ENCODE measurements at regions not wholly inside any gene's neighbourhood (a gene's known extent, or its start where the extent isn't known, plus 50 kb on each side); places are given as distances from the start of the nearest gene placed in this dataset.

DNA sequence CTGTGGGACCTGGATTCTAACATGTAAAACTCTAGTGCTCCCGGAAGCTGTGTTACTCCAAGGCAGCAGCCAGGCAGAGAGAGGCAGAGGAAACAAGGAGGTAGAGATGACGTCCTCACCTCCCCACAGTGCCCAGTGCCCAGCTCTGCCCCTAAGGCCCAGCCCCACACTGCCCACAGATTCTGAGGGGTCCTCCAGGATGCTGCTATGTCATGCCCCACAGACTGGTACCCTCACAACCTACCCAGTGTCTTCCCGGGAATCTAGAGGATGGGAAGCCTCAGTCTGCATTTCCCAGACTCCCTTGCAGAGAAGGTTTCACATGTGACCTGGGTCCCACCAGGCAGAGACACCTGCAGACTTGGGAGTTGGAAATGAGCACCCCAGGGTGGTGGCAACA lies 75.9 kb upstream of the PCSK6 start:
- TF ChIP-seq, protein P1, sequence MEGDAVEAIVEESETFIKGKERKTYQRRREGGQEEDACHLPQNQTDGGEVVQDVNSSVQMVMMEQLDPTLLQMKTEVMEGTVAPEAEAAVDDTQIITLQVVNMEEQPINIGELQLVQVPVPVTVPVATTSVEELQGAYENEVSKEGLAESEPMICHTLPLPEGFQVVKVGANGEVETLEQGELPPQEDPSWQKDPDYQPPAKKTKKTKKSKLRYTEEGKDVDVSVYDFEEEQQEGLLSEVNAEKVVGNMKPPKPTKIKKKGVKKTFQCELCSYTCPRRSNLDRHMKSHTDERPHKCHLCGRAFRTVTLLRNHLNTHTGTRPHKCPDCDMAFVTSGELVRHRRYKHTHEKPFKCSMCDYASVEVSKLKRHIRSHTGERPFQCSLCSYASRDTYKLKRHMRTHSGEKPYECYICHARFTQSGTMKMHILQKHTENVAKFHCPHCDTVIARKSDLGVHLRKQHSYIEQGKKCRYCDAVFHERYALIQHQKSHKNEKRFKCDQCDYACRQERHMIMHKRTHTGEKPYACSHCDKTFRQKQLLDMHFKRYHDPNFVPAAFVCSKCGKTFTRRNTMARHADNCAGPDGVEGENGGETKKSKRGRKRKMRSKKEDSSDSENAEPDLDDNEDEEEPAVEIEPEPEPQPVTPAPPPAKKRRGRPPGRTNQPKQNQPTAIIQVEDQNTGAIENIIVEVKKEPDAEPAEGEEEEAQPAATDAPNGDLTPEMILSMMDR (IDR thresholded peaks at IDR 0.05; ENCODE audit: insufficient read depth, low read length) = no peak
- TF ChIP-seq POLR2AphosphoS5 (IDR thresholded peaks at IDR 0.05; ENCODE audit: low read depth) (no peak), GABPA (IDR thresholded peaks at IDR 0.05; ENCODE audit: low read depth) (no peak)
- TF ChIP-seq, protein P2, sequence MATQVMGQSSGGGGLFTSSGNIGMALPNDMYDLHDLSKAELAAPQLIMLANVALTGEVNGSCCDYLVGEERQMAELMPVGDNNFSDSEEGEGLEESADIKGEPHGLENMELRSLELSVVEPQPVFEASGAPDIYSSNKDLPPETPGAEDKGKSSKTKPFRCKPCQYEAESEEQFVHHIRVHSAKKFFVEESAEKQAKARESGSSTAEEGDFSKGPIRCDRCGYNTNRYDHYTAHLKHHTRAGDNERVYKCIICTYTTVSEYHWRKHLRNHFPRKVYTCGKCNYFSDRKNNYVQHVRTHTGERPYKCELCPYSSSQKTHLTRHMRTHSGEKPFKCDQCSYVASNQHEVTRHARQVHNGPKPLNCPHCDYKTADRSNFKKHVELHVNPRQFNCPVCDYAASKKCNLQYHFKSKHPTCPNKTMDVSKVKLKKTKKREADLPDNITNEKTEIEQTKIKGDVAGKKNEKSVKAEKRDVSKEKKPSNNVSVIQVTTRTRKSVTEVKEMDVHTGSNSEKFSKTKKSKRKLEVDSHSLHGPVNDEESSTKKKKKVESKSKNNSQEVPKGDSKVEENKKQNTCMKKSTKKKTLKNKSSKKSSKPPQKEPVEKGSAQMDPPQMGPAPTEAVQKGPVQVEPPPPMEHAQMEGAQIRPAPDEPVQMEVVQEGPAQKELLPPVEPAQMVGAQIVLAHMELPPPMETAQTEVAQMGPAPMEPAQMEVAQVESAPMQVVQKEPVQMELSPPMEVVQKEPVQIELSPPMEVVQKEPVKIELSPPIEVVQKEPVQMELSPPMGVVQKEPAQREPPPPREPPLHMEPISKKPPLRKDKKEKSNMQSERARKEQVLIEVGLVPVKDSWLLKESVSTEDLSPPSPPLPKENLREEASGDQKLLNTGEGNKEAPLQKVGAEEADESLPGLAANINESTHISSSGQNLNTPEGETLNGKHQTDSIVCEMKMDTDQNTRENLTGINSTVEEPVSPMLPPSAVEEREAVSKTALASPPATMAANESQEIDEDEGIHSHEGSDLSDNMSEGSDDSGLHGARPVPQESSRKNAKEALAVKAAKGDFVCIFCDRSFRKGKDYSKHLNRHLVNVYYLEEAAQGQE (IDR thresholded peaks at IDR 0.05; ENCODE audit: insufficient replicate concordance, low read depth) = no peak

Measured in HL-60 (cell line).